TTC549 (cell line): ENCODE measurements at regions not wholly inside any gene's neighbourhood (a gene's known extent, or its start where the extent isn't known, plus 50 kb on each side); places are given as distances from the start of the nearest gene placed in this dataset.

Experiments
- FAIRE-seq: peaks from 2 replicates; lab custom pipeline; 2012; peaks lifted over from hg19 to GRCh38; lab: Jason Lieb, UNC

GRCh38 chr17:51493206-51493605, 232.9 kb downstream of the UTP18 start:
- no peak for FAIRE-seq

GRCh38 chr17:51496378-51496777, 236.0 kb downstream of the UTP18 start:
- no peak for FAIRE-seq

- no peak for FAIRE-seq
These were observed 239.6 kb downstream of the UTP18 start for GRCh38 chr17:51499897-51500296.

GRCh38 chr17:51500454-51500853, 240.1 kb downstream of the UTP18 start:
- FAIRE-seq, result no peak

GRCh38 chr17:51505450-51505849, 245.1 kb downstream of the UTP18 start:
- no peak for FAIRE-seq

- FAIRE-seq, result no peak
These were observed 247.1 kb downstream of the UTP18 start for GRCh38 chr17:51507444-51507843.

GRCh38 chr17:51508048-51508447, 247.7 kb downstream of the UTP18 start:
- FAIRE-seq, result no peak

GRCh38 chr17:51510940-51511339, 250.6 kb downstream of the UTP18 start:
- no peak for FAIRE-seq

GRCh38 chr17:51512220-51512907, 252.0 kb downstream of the UTP18 start:
- no peak for FAIRE-seq

GRCh38 chr17:51516924-51517323, 256.6 kb downstream of the UTP18 start:
- FAIRE-seq, result no peak

GRCh38 chr17:51524524-51524923, 264.2 kb downstream of the UTP18 start:
- FAIRE-seq, result no peak

GRCh38 chr17:51526507-51526906, 266.2 kb downstream of the UTP18 start:
- FAIRE-seq, result no peak

- no peak for FAIRE-seq
These were observed 267.1 kb downstream of the UTP18 start for GRCh38 chr17:51527225-51527982.

- FAIRE-seq, result no peak
These were observed 267.8 kb downstream of the UTP18 start for GRCh38 chr17:51528111-51528510.

GRCh38 chr17:51533219-51533618, 272.9 kb downstream of the UTP18 start:
- no peak for FAIRE-seq

- FAIRE-seq, result no peak
These were observed 273.5 kb downstream of the UTP18 start for GRCh38 chr17:51533821-51534220.

GRCh38 chr17:51536627-51537026, 276.3 kb downstream of the UTP18 start:
- FAIRE-seq, result no peak

- FAIRE-seq, result no peak
These were observed 277.7 kb downstream of the UTP18 start for GRCh38 chr17:51537996-51538550.

GRCh38 chr17:51540151-51540550, 279.8 kb downstream of the UTP18 start:
- no peak for FAIRE-seq

GRCh38 chr17:51541215-51541614, 280.9 kb downstream of the UTP18 start:
- FAIRE-seq, result no peak

GRCh38 chr17:51546114-51546513, 285.8 kb downstream of the UTP18 start:
- FAIRE-seq, result no peak

GRCh38 chr17:51548125-51548524, 287.8 kb downstream of the UTP18 start:
- no peak for FAIRE-seq

- FAIRE-seq, result no peak
These were observed 294.8 kb downstream of the UTP18 start for GRCh38 chr17:51555153-51555552.

- FAIRE-seq, result no peak
These were observed 299.4 kb downstream of the UTP18 start for GRCh38 chr17:51559778-51560177.
